OCI-LY3 (cell line): ENCODE measurements at regions not wholly inside any gene's neighbourhood (a gene's known extent, or its start where the extent isn't known, plus 50 kb on each side); places are given as distances from the start of the nearest gene placed in this dataset.
A peak's percentile ranks its signal among the peaks of the same experiment; 100 is the strongest.

Source experiments
- H2AFZ ChIP-seq: fragments of 200-600, 300-600 bp; shearing (Covaris generic); 2 replicates; pipeline ENCODE4 v1.6.0; 2014; ENCODE audit warnings: antibody characterized with exemption, low read depth, low read length
- H3K27ac ChIP-seq: fragments of 200-600, 300-600 bp; sonication (generic); 2 replicates; pipeline ENCODE4 v1.5.1; 2014; ENCODE audit warnings: mild to moderate bottlenecking, low read length, moderate library complexity, mixed read lengths
- H3K27me3 ChIP-seq: fragments of 200-600, 300-600 bp; sonication (generic); 2 replicates; pipeline ENCODE4 v1.6.1; 2014; ENCODE audit warnings: low read depth, low read length, mixed read lengths
- H3K36me3 ChIP-seq: fragments of 200-600, 300-600 bp; sonication (generic); replicated peaks from 2 replicates; pipeline ENCODE3; 2014; ENCODE audit warnings: low read depth, low read length, mixed read lengths
- H3K4me1 ChIP-seq: fragments of 300-600, 200-600 bp; sonication (generic); 2 replicates; pipeline ENCODE4 v1.6.1; 2014; ENCODE audit warnings: low read length, mixed read lengths
- H3K4me2 ChIP-seq: fragments of 200-600, 300-600 bp; sonication (generic); 2 replicates; pipeline ENCODE4 v1.6.1; 2014; ENCODE audit warnings: low read length, mixed read lengths
- H3K4me3 ChIP-seq: fragments of 300-600, 200-600 bp; sonication (generic); 2 replicates; pipeline ENCODE4 v1.5.1; 2014; ENCODE audit warnings: antibody characterized with exemption, mild to moderate bottlenecking, low read length, moderate library complexity
- H3K79me2 ChIP-seq: fragments of 300-600, 200-600 bp; shearing (Covaris generic); 2 replicates; pipeline ENCODE4 v1.6.1; 2014; ENCODE audit warnings: mild to moderate bottlenecking, low read length, mixed read lengths
- H3K9ac ChIP-seq: fragments of 300-600, 200-600 bp; shearing (Covaris generic); 2 replicates; pipeline ENCODE4 v1.6.0; 2014; ENCODE audit warnings: mild to moderate bottlenecking, low read length, moderate library complexity
- H3K9me3 ChIP-seq: fragments of 200-600, 300-600 bp; shearing (Covaris generic); 2 replicates; pipeline ENCODE4 v1.6.1; 2014; ENCODE audit warnings: low read length, mixed read lengths; ENCODE audit not compliant: insufficient read depth
- H4K20me1 ChIP-seq: fragments of 200-600, 300-600 bp; sonication (generic); 2 replicates; pipeline ENCODE4 v1.6.1; 2016; ENCODE audit warnings: low read length, mixed read lengths; ENCODE audit not compliant: insufficient read depth
- CTCF ChIP-seq: fragments of 200-600, 300-600 bp; sonication (generic); IDR thresholded peaks from 2 replicates; pipeline ENCODE4 v1.5.1; 2014; ENCODE audit warnings: antibody characterized with exemption, low read length, low read depth
- EZH2phosphoT487 ChIP-seq: fragments of 200-600 bp; shearing (Covaris generic); IDR thresholded peaks from 2 replicates; pipeline ENCODE4 v1.6.1; 2018; ENCODE audit warnings: antibody characterized with exemption, mixed run types, low read depth

GRCh38 chr2:67970542-67970941 is 92.3 kb downstream of the C1D start:
- no peaks in the 10 kb centered on the region for H3K27me3 ChIP-seq
- TF ChIP-seq EZH2phosphoT487 (no peak), CTCF (no peak)
- no peaks in the 10 kb centered on the region for H3K9me3 ChIP-seq
- H4K20me1 ChIP-seq = no peaks in the 10 kb centered on the region
- H3K4me1 ChIP-seq = no peaks in the 10 kb centered on the region
- H3K27ac ChIP-seq = no peak overlapping the region
- no peaks in the 10 kb centered on the region for H3K79me2 ChIP-seq
- no peak overlapping the region for H3K4me2 ChIP-seq
- H3K4me3 ChIP-seq = no peak overlapping the region
- H3K9ac ChIP-seq = no peak overlapping the region
- H2AFZ ChIP-seq = no peak overlapping the region
- no peaks in the 10 kb centered on the region for H3K36me3 ChIP-seq

- no peaks in the 10 kb centered on the region for H4K20me1 ChIP-seq
- no peak overlapping the region for H3K27ac ChIP-seq
- no peaks in the 10 kb centered on the region for H3K9me3 ChIP-seq
- H3K36me3 ChIP-seq = no peaks in the 10 kb centered on the region
- peak overlapping the region; percentile 32 for H3K4me2 ChIP-seq
- H2AFZ ChIP-seq = no peak overlapping the region
- no peak overlapping the region for H3K9ac ChIP-seq
- peaks cover 4% of the 10 kb centered on the region for H3K27me3 ChIP-seq
- no peaks in the 10 kb centered on the region for H3K79me2 ChIP-seq
- H3K4me1 ChIP-seq = no peaks in the 10 kb centered on the region
- no peak overlapping the region for H3K4me3 ChIP-seq
- TF ChIP-seq EZH2phosphoT487 = no peak
Observed at GRCh38 chr2:67974559-67975430, 88.0 kb downstream of the C1D start.

- Histone ChIP-seq H4K20me1 (no peaks in the 10 kb centered on the region), H3K4me1 (no peaks in the 10 kb centered on the region), H3K4me2 (no peak overlapping the region), H3K36me3 (no peaks in the 10 kb centered on the region), H3K27ac (no peak overlapping the region), H3K9ac (no peak overlapping the region), H3K9me3 (no peaks in the 10 kb centered on the region), H3K4me3 (no peak overlapping the region), H3K27me3 (peaks cover 4% of the 10 kb centered on the region), H2AFZ (no peak overlapping the region), H3K79me2 (no peaks in the 10 kb centered on the region)
- TF ChIP-seq EZH2phosphoT487 (no peak), CTCF (no peak)
Observed at GRCh38 chr2:67977464-67977863, 85.3 kb downstream of the C1D start.

GRCh38 chr2:67982956-67983355 is 79.8 kb downstream of the C1D start:
- no peak overlapping the region for H3K27ac ChIP-seq
- H3K9me3 ChIP-seq = no peaks in the 10 kb centered on the region
- H3K79me2 ChIP-seq = no peaks in the 10 kb centered on the region
- no peaks in the 10 kb centered on the region for H3K36me3 ChIP-seq
- H3K27me3 ChIP-seq = peaks cover 3% of the 10 kb centered on the region
- no peak overlapping the region for H2AFZ ChIP-seq
- no peak overlapping the region for H3K4me3 ChIP-seq
- TF ChIP-seq CTCF (no peak), EZH2phosphoT487 (no peak)
- no peak overlapping the region for H3K4me2 ChIP-seq
- no peak overlapping the region for H3K9ac ChIP-seq
- H4K20me1 ChIP-seq = no peaks in the 10 kb centered on the region
- no peaks in the 10 kb centered on the region for H3K4me1 ChIP-seq
